Stomach (tissue), 4 donors: ENCODE measurements at regions not wholly inside any gene's neighbourhood (a gene's known extent, or its start where the extent isn't known, plus 50 kb on each side); places are given as distances from the start of the nearest gene placed in this dataset.

Source experiments
- CTCF ChIP-seq, 7 experiments: fragments of 450-650 bp in 4 of 7; fragments of 200-600 bp in 3 of 7; sonication (generic) in 3 of 7; IDR thresholded peaks; one replicate each; pipeline ENCODE4 v1.5.1; 2016 to 2019; ENCODE audit warnings: antibody characterized with exemption in 7 of 7, control low read depth in 2 of 7, mild to moderate bottlenecking in 1 of 7
- EP300 ChIP-seq: sonication (generic); formaldehyde crosslinking; IDR thresholded peaks from one replicate; pipeline ENCODE4 v1.6.1; 2017; ENCODE audit warnings: antibody characterized with exemption
- POLR2A ChIP-seq, 4 donors: fragments of 450-650 bp; IDR thresholded peaks; one replicate each; pipeline ENCODE4 v1.6.1; 2016; ENCODE audit warnings: antibody characterized with exemption in 4 of 4, control low read depth in 2 of 4, mild to moderate bottlenecking in 1 of 4, moderate library complexity in 1 of 4
- POLR2AphosphoS5 ChIP-seq, 3 donors: sonication (generic); formaldehyde crosslinking; IDR thresholded peaks; one replicate each; pipeline ENCODE4 v1.6.1; 2016; ENCODE audit warnings: antibody characterized with exemption in 3 of 3

GRCh38 chr1:239311331-239311730 lies 75.0 kb upstream of the CHRM3 start:
- no peak for TF ChIP-seq CTCF (IDR thresholded peaks at IDR 0.05)
- TF ChIP-seq EP300 = no peak
- no peak for TF ChIP-seq POLR2A (IDR thresholded peaks at IDR 0.05)
- no peak for TF ChIP-seq POLR2AphosphoS5 (IDR thresholded peaks at IDR 0.05)
